ENCODE measurements at regions not wholly inside any gene's neighbourhood (a gene's known extent, or its start where the extent isn't known, plus 50 kb on each side); places are given as distances from the start of the nearest gene placed in this dataset.

- in situ Hi-C loops (cut with HindIII; ENCODE audit: low pct_ligation_motif_present, low pct_unique_long_range_greater_than_20kb, low sequenced_read_pairs) = no loop called here
- DNase-seq = no peak
Measured at GRCh38 chr11:134008634-134009071, 51.9 kb upstream of the IGSF9B start.

GRCh38 chr11:134013518-134013917 lies 55.4 kb upstream of the JAM3 start:
- in situ Hi-C loops (cut with HindIII; ENCODE audit: low pct_ligation_motif_present, low pct_unique_long_range_greater_than_20kb, low sequenced_read_pairs) = no loop called here
- no peak for DNase-seq

- in situ Hi-C loops (cut with HindIII; ENCODE audit: low pct_ligation_motif_present, low pct_unique_long_range_greater_than_20kb, low sequenced_read_pairs) = no loop called here
- DNase-seq = peak; percentile 7
Measured at GRCh38 chr11:134014511-134014910, 54.4 kb upstream of the JAM3 start.

DNA sequence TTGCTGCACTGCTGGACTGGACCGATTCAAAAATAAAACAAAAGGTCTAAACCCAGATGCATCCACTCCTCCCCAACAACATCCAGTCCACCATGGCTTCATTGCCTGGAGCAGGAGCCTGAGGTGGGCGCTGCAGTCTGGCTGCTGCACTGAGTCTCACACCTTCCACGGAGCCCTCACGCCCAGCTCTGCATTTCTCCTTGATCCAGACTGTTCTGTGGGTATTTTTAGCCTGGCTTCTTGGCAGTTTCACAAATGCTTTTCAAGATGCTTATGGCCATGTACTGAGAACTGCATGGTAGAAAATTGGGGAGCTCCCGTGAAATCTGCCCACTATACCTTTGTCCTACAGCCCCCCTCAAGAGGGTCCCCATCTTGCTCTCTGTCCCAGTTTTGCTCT lies 53.3 kb upstream of the JAM3 start:
- in situ Hi-C loops (cut with HindIII; ENCODE audit: low pct_ligation_motif_present, low pct_unique_long_range_greater_than_20kb, low sequenced_read_pairs) = no loop called here
- DNase-seq = no peak

DNA sequence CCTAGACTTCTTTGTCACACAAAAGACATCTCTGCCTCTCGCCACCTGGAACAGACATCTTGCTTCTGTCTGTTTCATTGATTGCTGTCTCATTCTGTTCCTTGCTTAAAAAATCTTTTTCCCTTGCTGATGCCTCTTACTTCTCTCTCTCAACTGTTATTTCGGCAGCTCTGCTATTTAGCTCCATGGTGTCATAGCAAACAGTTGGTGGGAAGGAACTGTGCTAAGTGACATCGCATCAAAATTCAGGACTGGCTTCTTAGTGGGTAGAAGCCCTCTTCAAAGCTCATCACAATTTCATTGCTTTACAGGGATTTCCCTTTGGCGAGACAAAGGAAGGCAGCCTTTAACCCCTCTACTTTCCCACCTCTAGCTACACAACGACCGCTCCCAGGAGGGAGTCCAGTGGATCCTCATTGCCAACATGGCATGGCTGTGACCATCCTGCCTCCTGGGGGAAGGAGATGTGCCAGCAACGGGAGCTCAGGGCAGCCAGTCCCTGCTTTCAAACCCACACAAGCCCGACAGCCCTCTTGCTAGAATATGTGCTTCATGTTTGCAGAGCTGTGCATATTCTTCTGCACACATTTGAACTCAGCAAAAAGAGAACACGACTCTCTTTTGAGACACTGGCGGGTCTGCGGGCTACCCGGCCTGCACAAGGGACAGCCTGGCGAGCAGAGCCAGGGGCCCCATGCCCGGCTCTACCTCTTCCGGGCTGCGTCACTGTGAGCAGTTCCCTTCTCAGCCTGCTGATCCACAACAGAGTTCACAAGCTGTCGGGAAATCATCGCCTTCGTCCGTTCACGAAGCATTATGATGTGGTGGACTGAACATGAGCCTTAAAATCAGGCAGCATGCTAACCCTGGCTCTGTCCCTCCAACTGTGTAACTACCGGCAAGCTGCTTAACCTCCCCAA lies 51.1 kb upstream of the JAM3 start:
- in situ Hi-C loops (cut with HindIII; ENCODE audit: low pct_ligation_motif_present, low pct_unique_long_range_greater_than_20kb, low sequenced_read_pairs) = no loop called here
- no peak for DNase-seq

Measured in ACHN (cell line).